HS-5 (cell line): ENCODE measurements at regions not wholly inside any gene's neighbourhood (a gene's known extent, or its start where the extent isn't known, plus 50 kb on each side); places are given as distances from the start of the nearest gene placed in this dataset.
"Not testable (repeated sequence)": the region's sequence is repeated elsewhere in the genome, so short reads cannot be mapped to it uniquely, and the experiment has no call there.

Experiments
- DNase-seq: peaks from one replicate; pipeline ENCODE4 v3.0.0-alpha.2; 2012; ENCODE audit warnings: low read depth

DNA sequence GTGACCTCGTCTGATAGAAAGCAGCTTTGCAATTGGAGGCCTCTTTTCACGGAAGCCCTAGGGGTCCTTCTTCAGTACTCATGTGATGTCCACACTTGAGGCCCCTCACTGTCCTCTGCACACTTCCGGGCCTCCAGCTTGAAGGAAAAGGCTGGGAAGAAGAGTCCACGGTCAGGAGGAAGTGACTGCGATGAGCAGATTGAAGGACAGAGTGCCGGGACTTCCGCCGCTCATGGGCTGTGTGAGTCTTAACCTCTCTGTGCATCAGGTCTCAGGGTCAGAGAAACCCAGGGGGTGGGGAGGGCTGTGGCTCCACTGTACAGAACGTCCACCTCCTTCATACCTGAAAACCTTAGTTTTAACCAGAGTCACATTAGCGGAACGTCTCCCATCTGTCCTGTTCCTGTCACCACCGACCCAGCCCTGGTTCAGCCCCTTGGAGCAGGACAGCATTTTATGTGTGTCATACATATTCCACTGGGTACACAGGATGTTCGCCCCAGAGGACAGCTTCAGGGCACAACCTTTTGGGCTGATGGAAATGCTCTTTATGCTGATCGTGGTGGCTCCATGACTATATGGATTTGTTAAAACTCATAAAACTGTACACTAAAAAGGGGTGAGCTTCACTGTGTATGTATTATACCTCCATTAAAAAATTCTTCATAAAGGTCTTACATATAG, 51.0 kb upstream of the SORCS2 start:
- no peak for DNase-seq

DNA sequence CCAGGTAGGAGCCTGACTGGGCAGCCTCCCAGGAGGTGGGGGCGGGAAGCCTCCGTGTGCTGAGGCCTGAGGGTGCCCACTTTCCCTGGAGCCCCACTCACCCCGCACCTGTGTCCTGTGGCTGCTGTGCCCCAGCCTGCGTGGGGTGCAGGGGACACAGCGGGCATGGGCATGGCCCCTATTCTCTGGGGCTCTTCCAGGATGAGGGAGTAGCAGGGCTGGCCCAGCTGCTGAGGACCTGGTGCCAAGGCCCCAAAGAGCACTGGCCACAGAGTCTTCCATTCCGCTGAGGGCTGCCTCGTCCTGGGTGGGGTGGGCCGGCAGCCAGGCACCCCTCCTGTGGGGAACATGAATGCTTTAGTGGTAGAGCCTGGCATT, 51.7 kb upstream of the SORCS2 start:
- DNase-seq, result no peak

DNA sequence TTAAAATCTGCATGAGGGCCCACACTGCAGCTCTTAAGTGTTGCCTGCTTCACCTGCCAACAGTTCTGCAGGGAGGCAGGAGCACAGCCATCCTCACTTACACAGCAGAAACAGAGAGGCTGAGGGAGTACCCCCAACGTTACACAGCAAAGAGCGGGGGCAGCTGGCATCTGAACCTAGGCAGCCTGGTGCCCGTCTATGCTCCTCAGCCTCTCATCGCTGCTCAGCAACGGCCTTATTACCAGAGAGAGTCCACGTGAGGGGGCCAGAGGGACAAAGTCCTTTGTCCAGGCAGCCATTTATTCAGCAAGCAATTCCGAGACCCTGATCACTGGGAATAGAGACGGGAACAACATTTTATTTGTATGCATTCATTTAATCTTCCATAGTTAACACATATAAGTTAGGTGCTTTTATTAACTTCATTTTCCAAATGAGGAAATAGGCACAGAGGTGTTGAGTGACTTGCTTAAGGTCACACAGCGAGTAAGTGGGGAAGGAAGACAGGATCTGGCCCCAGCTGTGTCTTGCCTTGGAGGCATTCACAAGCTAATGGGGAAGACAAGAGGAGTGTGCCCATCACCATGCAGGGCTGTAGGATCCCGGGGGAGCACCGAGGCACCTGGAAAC, 52.2 kb upstream of the SORCS2 start:
- no peak for DNase-seq

DNA sequence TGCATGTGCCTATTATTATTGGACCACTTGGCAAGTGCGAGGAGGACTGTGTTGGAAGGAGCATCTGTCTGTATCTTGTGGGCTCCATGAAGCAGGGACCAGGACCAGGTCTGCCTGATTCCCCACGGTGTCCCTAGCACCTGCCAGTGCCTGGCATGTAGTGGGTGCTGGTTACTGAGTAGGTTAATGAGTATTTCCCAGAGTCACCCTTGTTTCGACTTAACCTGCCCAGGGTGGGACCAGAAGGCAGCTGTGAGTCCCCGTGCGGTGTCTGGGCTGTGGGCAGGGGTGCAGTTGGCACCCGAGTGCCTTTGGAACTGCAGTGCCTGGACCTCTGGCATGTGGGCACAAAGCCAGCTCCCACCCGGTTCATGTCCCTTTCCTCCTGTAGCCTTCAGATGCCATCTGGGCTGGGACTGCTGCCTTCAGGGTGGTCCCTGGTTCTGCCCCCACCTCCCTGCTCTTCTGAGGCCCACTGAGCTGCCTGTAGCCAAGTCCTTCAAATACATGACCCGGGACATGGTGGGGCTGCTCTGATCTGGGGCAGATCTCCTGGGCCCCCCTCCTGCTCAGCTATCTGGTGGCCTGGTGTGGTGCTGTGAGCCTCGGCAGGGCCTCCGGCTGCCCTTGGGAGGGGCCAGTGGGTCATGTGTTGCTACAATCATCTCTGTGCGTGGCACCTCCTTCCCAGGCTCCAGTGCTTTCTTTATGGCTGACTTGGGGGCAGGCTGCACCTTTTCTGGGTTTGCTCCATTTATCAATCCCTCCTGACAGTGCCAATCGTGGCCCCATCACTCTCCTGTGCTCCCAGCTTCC, 53.0 kb upstream of the SORCS2 start:
- no peak for DNase-seq

DNA sequence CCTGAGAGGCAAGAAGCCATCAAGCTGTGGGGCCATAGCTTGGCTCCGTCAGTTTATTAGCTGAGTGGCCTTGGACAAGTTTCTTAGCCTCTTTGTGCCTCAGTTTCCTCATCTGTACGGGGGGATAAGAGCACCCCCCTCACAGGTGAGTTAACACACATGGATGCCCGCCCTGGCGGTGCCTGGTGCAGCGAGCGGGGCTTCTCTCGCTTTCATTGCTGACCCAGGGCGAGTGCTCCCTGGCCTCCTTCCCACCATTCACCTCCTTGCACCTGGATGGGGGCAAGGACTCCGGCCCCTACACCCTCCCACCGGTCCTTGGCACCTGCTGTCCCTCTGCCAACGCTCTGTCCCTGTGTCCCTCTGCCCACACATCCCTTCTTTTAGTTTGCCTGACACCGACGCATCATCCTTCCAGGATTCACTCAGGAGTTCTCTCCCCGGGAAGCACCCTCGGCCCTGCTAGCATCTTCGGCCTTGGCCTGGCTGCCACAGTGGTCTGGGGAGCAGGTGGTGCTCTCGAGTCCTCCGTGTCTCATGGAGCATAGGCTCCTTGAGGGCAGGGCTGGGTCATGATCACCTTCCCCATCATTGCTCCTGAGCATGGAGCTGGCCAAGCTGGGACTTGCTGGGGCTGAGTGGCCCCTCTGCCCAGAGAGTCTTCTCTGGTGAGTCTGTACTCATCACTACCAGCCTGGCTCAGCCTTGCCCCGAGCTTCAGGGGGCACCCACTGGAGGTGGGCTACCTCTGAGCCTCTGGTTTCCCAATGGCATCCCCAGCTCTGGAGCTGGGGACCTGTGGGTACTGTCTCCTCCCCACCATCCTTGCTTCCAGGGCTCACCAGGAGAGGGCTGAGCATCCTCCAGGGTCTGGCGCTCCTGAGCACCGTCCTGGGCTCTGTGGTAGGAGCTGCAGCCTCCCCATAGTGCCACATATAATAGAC, 53.8 kb upstream of the SORCS2 start:
- no peak for DNase-seq

DNA sequence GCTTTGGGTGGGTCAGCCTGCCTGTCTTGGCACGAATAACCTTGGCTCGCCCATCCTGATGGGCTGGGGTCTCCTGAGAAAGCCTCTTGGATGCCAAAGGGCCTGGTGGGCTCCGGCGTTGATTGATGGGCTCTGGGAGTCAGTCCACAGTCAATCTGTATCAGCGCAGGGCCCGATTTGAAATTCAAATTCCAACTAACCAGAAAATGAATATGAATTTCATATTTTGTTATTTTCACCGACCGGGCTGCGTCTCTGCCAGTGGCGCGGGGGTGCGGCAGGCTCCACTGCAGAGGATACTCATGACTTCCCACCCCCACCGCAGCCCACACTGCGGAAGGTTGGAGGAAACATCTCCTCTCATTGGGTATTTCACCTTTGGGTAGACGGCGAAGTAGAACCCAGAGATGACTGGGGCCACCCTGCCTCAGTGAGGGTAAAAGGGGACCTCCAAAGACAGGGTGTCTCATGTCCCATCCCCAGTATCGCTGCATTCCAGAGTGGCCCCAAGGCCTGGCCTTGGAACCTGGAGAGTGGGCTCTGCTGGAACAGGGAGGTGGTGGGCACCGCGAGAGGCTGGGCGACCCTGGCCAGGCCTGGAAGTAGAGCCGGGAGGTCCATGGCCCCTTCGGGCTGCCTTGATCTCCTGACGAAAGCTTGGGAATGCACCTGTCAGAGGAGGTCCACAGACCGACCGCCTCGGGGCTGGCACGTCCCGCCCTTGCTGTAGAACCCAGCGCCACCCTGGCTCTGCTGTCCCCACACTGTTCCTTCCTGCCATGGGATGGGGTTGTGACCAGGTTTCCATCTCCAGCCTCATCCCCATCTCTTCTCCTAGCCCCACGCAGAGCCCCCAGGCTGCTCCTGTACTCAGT, 54.8 kb upstream of the SORCS2 start:
- no peak for DNase-seq

DNA sequence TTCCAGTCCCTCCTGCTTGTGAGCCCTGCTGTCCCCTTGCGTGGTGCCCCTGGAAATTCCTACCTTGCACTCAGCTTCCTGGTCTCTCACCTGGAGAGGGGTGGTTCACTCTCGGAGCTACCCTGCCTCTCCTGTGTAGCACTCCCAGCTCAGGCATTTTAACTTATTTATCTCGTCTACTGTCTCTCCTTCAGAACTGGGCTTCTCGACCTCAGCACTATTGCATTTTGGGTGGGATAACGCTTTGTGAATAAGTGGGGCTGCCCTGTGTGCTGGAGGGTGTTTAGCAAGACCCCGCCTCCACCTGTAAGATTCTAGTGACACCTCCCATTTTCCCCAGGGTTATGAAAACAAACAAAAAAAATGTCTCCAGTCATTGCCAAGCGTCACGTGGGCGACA, 56.0 kb upstream of the SORCS2 start:
- DNase-seq, result no peak

DNA sequence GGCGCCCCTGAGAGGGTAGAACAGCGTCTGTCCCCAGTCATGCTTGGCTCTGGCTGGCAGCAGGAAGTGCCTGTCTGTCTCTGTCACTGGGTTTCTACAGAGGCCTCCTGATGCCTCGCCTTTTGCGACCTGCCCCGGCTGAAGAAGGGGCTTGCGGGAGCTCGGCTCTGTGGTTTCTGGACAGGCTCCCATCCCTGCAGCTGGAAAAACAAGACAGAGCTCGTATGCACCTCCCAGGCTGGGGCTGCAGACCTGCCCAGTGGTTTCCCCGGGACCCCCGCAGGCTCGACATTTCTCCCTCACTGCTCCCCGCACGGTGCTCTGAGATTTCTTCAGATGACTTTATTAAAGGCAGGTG, 57.0 kb upstream of the SORCS2 start:
- no peak for DNase-seq

DNA sequence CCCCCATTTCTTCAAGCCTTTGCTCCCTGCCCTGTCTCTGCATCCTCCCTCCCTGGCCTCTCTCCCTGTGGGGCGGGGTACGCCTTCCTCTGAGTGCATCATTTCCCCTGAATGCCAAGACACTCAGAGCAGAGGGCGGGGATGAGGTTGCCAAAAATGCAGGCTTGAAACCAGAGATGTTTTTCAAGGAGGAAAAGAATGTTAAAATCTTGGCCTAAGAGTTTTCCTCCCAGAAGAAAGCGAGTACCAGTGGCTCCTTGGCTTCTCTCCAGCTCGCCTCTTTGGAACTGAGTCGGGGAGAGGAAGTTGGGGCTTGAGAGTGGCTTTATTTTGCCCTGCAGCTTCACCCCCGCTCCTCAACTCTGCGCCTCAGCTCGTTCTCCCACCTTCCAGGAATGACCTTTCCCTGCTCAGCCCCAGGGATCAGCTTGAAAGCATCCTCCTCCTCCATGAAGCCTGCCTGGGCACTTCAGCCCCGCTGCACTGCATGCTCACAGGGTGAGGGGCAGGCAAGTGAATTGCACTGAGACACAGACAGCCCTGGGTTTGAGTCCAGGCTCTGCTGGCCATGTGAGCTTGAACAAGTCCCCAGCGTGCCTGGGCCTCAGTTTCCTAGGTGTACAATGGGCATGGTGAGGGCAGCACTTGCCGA, 57.5 kb upstream of the SORCS2 start:
- DNase-seq, result peak; percentile 68

DNA sequence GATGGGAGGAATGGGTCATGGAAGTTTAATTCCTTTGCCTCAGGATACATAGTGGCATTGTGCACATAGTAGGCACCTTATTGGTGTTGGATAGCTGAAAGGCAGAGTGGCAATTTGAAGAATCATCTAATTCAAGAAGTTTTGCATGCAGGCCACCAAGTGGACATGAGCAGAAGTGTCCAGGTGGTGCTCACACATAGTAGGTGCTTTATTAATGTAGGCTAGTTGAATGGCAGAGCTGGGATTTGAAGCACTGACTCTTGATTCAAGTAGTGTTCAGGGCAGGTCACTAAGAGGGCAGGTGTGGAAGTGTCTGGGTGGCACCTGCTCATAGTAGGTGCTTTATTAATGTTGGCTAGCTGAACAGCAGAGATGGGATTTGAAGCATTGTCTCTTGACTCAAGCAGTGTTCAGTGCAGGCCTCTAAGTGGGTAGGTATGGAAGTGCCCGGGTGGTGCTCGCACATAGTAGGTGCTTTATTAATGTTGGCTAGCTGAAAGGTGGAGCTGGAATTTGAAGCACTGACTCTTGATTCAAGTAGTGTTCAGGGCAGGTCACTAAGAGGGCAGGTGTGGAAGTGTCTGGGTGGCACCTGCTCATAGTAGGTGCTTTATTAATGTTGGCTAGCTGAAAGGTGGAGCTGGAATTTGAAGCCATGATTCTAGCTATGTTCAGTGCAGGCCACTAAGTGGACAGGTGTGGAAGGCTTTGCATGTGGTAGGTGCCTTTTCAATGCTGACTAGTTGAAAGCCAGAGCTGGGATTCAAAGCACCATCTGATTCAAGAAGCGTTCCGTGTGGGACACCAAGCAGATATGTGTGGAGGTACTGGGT, 58.3 kb upstream of the SORCS2 start:
- DNase-seq, result not testable (repeated sequence)

DNA sequence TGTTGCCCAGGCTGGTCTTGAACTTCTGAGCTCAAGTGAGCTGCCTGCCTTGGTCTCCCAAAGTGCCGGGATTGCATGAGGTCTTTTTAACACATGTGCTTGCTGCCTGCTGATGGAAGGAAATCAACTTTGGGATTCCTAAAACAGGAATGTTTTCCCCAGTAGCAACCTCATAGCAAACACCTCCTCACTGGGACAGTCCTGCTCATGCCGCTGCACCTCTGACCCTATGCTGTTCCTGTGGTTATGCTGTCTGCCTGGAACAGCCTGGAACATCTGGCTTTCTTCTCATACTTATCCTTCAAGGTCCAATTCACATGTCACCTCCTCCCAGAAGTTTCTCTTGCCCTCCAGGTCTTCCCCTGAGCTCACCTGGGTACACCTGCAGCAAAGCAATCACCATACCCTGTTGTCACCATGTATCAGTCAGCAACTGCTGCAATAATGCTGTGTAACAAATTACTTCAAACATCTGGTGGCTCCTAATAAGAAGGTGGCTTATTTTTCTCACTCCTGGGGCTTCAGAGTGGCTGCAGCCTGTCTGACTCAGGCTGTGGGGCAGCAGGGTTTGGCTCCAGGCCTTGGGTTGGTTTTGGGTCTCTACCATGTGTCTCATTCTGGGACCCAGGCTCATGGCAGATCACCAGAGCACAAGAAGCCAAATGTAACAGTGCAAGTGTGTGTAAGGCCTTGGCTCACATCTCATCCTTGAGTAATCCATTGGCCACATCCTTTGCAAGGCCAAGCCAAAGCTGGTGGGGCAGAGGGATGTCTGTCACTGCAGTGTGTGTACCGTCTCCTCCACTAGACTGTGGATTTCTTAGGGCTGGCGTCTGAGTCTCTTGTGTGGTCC, 59.4 kb upstream of the SORCS2 start:
- DNase-seq, result no peak

DNA sequence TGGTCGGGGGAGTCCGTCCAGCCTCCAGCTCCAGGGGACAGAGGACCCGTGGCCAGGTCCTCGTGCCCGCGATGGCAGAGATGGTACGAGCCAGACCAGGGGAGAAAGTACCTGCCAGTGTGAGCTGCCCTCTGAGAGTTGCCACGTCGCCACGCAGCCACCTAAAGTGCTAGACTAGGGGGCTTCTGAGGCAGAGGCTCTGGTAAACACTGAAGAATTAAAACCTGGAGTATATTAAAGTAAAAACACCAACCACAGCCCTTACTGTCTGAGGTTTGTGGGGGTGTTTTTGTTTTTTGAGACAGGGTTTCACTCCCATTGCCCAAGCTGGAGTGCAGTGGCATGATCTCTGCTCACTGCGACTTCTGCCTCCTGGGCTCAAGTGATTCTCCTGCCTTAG, 60.1 kb upstream of the SORCS2 start:
- DNase-seq, result no peak

DNA sequence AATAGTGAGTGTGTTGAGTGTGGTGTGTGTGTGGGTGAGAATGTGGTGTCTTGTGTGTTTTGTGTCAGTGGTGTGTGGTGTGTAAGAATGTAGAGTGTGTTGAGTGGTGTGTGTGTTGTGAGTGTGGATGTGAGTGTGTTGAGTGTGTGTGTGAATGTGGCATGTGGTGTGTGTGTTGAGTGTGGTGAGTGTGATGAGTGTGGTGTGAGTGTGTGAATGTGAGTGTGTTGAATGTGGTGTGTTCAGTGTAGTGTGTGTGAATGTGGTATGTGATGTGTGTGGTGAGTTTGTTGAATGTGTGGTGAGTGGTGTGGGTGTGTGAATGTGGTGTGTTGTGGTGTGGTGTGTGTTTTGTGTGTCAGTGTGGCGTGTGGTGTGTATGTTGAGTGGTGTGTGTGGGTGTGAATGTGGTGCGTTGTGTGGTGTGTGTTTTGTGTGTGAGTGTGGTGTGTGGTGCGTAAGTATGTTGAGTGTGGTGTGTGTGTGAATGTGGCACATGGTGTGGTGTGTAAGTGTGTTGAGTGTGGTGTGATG, 60.8 kb upstream of the SORCS2 start:
- DNase-seq, result no peak

DNA sequence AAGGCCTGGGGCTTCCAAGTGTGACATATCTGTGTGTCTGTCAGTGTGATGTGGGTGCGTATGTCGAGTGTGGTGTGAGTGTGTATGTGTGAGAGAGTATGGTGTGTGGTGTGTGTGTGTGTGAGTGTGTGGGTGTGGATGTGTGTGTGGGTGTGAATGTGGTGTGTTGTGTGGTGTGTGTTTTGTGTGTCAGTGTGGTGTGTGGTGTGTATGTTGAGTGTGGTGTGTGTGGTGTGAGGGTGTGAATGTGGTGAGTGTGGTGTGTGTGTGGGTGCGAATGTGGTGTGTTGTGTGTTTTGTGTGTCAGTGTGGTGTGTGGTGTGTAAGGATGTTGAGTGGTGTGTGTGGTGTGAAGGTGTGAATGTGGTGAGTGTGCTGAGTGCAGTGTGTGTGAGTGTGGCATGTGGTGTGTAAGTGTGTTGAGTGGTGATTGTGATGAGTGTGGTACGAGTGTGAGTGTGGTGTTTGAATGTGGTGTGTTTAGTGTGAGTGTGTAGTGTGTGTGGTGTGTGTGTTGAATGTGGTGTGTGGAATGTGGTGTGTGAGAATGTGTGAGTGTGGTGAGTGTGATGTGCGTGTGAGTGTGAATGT, 61.6 kb upstream of the SORCS2 start:
- no peak for DNase-seq

DNA sequence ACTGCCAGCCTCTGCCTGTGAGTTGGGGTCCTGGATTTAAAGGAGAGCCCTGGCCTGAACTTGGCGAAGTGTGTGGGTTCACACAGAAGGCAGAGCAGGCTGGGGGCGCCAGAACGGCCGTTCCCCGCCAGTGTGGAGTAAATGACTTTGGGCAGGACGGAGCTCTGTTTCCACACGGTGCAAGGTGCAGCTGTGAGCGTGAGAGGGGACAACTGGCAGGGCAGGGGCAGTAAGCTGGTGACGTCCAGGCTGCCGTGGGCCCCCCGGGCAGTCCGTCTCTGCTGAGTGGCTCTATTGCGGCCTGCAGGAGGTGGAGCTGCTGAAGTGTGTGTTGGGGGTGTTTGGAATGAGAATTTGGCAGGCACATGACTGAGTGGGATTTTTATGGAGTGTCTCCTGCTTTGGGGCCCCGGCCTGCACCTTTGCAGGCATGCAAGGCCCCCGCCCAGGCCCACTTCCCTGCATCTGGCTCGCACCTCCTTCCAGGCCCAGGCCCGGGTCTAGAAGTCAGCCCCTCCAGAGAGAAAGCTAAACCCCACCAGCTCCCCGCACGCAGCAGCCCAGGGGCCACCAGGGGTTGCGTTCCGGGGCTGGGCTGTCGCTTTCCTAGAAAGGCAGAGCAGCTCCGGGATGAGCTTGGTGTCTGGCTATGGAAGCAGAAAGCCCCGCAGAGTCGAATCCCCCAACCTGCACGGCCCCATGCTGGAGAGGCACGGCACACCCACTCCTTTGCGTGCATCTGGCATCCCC, 62.2 kb upstream of the GRPEL1 start:
- DNase-seq, result no peak

DNA sequence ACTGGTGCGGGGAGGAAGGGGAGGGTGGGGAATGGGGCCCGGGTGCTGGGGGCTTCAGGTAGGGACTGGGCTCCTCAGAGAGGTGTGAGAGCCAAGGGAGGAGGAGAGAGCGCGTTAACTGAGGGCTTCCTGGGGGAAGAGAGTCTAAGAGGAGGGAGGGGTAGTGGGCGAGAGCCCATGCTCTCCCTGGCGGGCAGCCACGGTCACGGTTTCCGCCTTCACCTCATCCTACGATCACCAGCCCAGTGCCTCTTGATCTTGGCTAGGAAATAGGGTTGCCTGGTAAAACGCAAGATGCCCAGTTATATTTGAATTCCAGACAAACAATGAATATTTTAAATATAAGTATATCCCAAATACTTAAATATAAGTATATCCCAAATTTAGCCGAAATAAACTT, 60.8 kb upstream of the GRPEL1 start:
- DNase-seq, result no peak

DNA sequence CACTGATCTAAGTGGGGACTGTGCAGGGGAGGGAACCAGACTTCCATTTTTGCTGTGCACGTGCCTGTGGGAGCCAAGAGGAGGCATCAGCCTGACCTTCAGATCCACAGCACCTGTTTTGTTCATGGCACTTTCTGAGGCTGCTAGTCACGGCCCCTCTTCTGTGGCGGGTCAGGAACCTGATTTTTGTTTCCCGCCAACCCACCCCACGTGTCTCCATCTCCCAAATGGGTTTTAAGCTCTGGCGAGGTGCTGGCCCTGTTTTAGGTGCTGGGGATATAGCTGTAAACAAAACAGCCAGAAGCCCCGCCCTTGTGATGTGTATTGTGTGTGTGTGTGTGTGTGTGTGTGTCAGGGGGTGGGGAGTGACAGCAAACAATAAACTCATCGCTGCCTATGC, 60.4 kb upstream of the GRPEL1 start:
- DNase-seq, result no peak

DNA sequence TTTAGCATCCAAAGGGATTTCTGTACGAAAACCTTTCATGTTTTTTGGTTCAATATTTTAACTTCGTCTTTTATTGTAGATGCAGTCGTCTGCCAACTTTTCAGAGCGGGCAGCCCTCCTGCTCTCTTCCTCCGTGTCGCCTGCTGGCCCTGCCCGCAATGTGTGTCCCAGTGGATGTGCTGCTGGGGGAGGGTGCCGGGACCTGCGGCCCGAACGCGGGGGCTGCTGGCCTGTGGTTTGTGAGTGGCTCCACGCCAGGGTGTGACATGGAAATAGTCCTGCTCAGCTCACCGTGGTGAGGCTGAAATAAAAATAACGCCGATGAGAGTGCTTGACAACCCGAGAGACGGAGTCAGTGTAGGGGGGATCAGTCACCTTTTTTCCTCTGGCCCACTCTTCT, 59.7 kb upstream of the GRPEL1 start:
- no peak for DNase-seq
